ENCODE measurements at regions not wholly inside any gene's neighbourhood (a gene's known extent, or its start where the extent isn't known, plus 50 kb on each side); places are given as distances from the start of the nearest gene placed in this dataset.

GRCh38 chr9:109579191-109579948, 81.3 kb upstream of the PTPN3 start:
- POLR2A ChIA-PET = interaction anchor here (0.6 kb wide), 1 partner anchor 503 kb away, joined by 4 read pairs; no protein-coding TSS in a partner anchor
- H3K27me3 Mint-ChIP-seq (ENCODE audit: low read depth) = no peaks in the 10 kb centered on the region
- no peak for TF ChIP-seq FOXK1 (CRISPR knock-in tag; IDR thresholded peaks at IDR 0.05)
- TF ChIP-seq, protein P1, sequence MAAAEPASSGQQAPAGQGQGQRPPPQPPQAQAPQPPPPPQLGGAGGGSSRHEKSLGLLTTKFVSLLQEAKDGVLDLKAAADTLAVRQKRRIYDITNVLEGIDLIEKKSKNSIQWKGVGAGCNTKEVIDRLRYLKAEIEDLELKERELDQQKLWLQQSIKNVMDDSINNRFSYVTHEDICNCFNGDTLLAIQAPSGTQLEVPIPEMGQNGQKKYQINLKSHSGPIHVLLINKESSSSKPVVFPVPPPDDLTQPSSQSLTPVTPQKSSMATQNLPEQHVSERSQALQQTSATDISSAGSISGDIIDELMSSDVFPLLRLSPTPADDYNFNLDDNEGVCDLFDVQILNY (CRISPR knock-in tag; IDR thresholded peaks at IDR 0.05) = no peak
- no peak for TF ChIP-seq ATF1 (CRISPR knock-in tag; IDR thresholded peaks at IDR 0.05)
- no peak for TF ChIP-seq JUN (CRISPR knock-in tag; IDR thresholded peaks at IDR 0.05)
- TF ChIP-seq IRF1 (CRISPR knock-in tag; IDR thresholded peaks at IDR 0.05) = no peak
- TF ChIP-seq GTF2I (CRISPR knock-in tag; conservative IDR thresholded peaks at IDR 0.05) = no peak
- TF ChIP-seq MAX (CRISPR knock-in tag; IDR thresholded peaks at IDR 0.05) = no peak
- TF ChIP-seq, protein P2, sequence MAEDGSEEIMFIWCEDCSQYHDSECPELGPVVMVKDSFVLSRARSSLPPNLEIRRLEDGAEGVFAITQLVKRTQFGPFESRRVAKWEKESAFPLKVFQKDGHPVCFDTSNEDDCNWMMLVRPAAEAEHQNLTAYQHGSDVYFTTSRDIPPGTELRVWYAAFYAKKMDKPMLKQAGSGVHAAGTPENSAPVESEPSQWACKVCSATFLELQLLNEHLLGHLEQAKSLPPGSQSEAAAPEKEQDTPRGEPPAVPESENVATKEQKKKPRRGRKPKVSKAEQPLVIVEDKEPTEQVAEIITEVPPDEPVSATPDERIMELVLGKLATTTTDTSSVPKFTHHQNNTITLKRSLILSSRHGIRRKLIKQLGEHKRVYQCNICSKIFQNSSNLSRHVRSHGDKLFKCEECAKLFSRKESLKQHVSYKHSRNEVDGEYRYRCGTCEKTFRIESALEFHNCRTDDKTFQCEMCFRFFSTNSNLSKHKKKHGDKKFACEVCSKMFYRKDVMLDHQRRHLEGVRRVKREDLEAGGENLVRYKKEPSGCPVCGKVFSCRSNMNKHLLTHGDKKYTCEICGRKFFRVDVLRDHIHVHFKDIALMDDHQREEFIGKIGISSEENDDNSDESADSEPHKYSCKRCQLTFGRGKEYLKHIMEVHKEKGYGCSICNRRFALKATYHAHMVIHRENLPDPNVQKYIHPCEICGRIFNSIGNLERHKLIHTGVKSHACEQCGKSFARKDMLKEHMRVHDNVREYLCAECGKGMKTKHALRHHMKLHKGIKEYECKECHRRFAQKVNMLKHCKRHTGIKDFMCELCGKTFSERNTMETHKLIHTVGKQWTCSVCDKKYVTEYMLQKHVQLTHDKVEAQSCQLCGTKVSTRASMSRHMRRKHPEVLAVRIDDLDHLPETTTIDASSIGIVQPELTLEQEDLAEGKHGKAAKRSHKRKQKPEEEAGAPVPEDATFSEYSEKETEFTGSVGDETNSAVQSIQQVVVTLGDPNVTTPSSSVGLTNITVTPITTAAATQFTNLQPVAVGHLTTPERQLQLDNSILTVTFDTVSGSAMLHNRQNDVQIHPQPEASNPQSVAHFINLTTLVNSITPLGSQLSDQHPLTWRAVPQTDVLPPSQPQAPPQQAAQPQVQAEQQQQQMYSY (CRISPR knock-in tag; IDR thresholded peaks at IDR 0.05) = no peak
- TF ChIP-seq NFE2L1 (CRISPR knock-in tag; IDR thresholded peaks at IDR 0.05) = no peak
- no peak for TF ChIP-seq CTCF (IDR thresholded peaks at IDR 0.05)
- TF ChIP-seq, protein P3, sequence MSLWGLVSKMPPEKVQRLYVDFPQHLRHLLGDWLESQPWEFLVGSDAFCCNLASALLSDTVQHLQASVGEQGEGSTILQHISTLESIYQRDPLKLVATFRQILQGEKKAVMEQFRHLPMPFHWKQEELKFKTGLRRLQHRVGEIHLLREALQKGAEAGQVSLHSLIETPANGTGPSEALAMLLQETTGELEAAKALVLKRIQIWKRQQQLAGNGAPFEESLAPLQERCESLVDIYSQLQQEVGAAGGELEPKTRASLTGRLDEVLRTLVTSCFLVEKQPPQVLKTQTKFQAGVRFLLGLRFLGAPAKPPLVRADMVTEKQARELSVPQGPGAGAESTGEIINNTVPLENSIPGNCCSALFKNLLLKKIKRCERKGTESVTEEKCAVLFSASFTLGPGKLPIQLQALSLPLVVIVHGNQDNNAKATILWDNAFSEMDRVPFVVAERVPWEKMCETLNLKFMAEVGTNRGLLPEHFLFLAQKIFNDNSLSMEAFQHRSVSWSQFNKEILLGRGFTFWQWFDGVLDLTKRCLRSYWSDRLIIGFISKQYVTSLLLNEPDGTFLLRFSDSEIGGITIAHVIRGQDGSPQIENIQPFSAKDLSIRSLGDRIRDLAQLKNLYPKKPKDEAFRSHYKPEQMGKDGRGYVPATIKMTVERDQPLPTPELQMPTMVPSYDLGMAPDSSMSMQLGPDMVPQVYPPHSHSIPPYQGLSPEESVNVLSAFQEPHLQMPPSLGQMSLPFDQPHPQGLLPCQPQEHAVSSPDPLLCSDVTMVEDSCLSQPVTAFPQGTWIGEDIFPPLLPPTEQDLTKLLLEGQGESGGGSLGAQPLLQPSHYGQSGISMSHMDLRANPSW (CRISPR knock-in tag; conservative IDR thresholded peaks at IDR 0.05; ENCODE audit: low read depth) = no peak

DNA sequence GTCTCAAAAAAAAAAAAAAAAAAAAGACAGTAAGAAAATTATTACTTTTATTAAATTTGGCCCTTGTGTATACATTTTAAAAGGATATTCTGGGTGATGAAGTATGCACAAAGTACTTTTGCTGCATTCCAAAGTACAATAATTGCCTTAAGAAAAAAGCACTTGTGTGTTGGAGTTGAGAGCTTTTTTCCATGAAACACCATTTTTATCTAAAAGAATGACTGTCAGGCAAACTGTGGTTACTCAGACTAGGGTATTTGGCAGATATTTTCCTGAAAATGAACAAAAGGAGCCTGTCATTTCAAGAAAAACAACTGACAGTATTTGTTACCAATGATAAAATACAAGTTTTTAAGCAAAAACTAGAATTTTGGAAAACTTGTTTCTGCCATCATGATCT, 84.3 kb upstream of the PTPN3 start:
- ChIA-PET POLR2A (interaction anchor here (0.7 kb wide), 1 partner anchor 85 kb away, joined by 4 read pairs; no protein-coding TSS in a partner anchor), CTCF (interaction anchor here (0.7 kb wide), 1 partner anchor 300 kb away, joined by 3 read pairs; no protein-coding TSS in a partner anchor)
- Mint-ChIP-seq H3K27me3 (ENCODE audit: low read depth) (no peaks in the 10 kb centered on the region), H3K36me3 (no peaks in the 10 kb centered on the region; the same call in 1 of the 2 replicates), H3K27ac (no peak overlapping the region), H3K4me3 (no peak overlapping the region), H3K9me3 (peaks cover 4% of the 10 kb centered on the region), H3K4me1 (no peaks in the 10 kb centered on the region)
- DNase-seq (ENCODE audit: low spot score) (no peak), ATAC-seq (no peak)
- TF ChIP-seq HMGXB4 (CRISPR knock-in tag; IDR thresholded peaks at IDR 0.05) = no peak
- no peak for TF ChIP-seq ZNF121 (CRISPR knock-in tag; IDR thresholded peaks at IDR 0.05)
- no peak for TF ChIP-seq ZBTB21 (CRISPR knock-in tag; IDR thresholded peaks at IDR 0.05; ENCODE audit: borderline replicate concordance)
- TF ChIP-seq NFATC4 (CRISPR knock-in tag; IDR thresholded peaks at IDR 0.05) = no peak
- no peak for TF ChIP-seq ATF1 (CRISPR knock-in tag; IDR thresholded peaks at IDR 0.05)
- no peak for TF ChIP-seq ZNF232 (CRISPR knock-in tag; IDR thresholded peaks at IDR 0.05)
- TF ChIP-seq, protein P4, sequence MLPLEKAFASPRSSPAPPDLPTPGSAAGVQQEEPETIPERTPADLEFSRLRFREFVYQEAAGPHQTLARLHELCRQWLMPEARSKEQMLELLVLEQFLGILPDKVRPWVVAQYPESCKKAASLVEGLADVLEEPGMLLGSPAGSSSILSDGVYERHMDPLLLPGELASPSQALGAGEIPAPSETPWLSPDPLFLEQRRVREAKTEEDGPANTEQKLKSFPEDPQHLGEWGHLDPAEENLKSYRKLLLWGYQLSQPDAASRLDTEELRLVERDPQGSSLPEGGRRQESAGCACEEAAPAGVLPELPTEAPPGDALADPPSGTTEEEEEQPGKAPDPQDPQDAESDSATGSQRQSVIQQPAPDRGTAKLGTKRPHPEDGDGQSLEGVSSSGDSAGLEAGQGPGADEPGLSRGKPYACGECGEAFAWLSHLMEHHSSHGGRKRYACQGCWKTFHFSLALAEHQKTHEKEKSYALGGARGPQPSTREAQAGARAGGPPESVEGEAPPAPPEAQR (CRISPR knock-in tag; IDR thresholded peaks at IDR 0.05) = no peak
- TF ChIP-seq, protein P3 (CRISPR knock-in tag; conservative IDR thresholded peaks at IDR 0.05; ENCODE audit: low read depth) = no peak

More at GRCh38 chr9:109579191-109579948, 81.3 kb upstream of the PTPN3 start:
- DNase-seq (ENCODE audit: low spot score) (no peak), ATAC-seq (no peak)
- peaks cover 4% of the 10 kb centered on the region for H3K9me3 Mint-ChIP-seq
- CTCF ChIA-PET = no interaction called here
- no peak overlapping the region for H3K27ac Mint-ChIP-seq
- no peaks in the 10 kb centered on the region; the same call in 1 of the 2 replicates for H3K36me3 Mint-ChIP-seq
- H3K4me3 Mint-ChIP-seq = no peak overlapping the region
- no peaks in the 10 kb centered on the region for H3K4me1 Mint-ChIP-seq
